HEK293 (cell line): ENCODE measurements at regions not wholly inside any gene's neighbourhood (a gene's known extent, or its start where the extent isn't known, plus 50 kb on each side); places are given as distances from the start of the nearest gene placed in this dataset.

Experiments used
- CTCF ChIA-PET: fragments of 350-600 bp; formaldehyde crosslinking; extraction: SDS; loops from one replicate; lab custom pipeline; 2021; ENCODE audit warnings: antibody characterized with exemption; lab: Yijun Ruan, JAX
- POLR2A ChIA-PET: fragments of 300-600 bp; formaldehyde crosslinking; extraction: SDS; loops from one replicate; lab custom pipeline; 2020; ENCODE audit warnings: antibody characterized with exemption, inconsistent platforms; lab: Yijun Ruan, JAX
- H3K27ac ChIP-seq: fragments of 200-500 bp; sonication (Bioruptor generic); 2 replicates; pipeline ENCODE4 v1.5.1; 2014; ENCODE audit warnings: low read depth, low read length, control low read depth, inconsistent platforms; ENCODE audit errors: extremely low read depth
- H3K36me3 ChIP-seq, 2 experiments: fragments of 200-500 bp in 1 of 2; sonication (Bioruptor generic) in 1 of 2; 1 replicate in 1 of 2; 2 replicates in 1 of 2; pipeline ENCODE4 v1.5.1; 2014 to 2017; ENCODE audit warnings: inconsistent platforms in 2 of 2, low read length in 2 of 2; ENCODE audit not compliant: control insufficient read depth in 2 of 2, insufficient read depth in 1 of 2
- H3K4me1 ChIP-seq: fragments of 200-500 bp; sonication (Bioruptor generic); 2 replicates; pipeline ENCODE4 v1.5.1; 2014; ENCODE audit warnings: mild to moderate bottlenecking, low read length, inconsistent platforms; ENCODE audit not compliant: control insufficient read depth, insufficient read depth
- H3K4me3 ChIP-seq: 2 replicates; pipeline ENCODE4 v1.5.1; 2011; ENCODE audit warnings: low read depth, mild to moderate bottlenecking, control low read depth, low read length, moderate library complexity
- H3K9me3 ChIP-seq: fragments of 200-500 bp; sonication (Bioruptor generic); 2 replicates; pipeline ENCODE4 v1.5.1; 2014; ENCODE audit warnings: low read depth, low read length, inconsistent platforms; ENCODE audit not compliant: control insufficient read depth, insufficient read depth
- GLI2 ChIP-seq: fragments of 450-650 bp; formaldehyde crosslinking; IDR thresholded peaks from 2 replicates; pipeline ENCODE4; 2017; ENCODE audit warnings: missing biosample characterization, missing genetic modification characterization, low read depth, borderline replicate concordance
- SETDB1 ChIP-seq: IDR thresholded peaks from one replicate; pipeline ENCODE4 v1.6.1; 2017; ENCODE audit warnings: mild to moderate bottlenecking, low read length, moderate library complexity, mixed read lengths; ENCODE audit not compliant: insufficient read length
- SP7 ChIP-seq: fragments of 450-650 bp; formaldehyde crosslinking; IDR thresholded peaks from 2 replicates; pipeline ENCODE4 v1.5.1; 2016; ENCODE audit warnings: missing biosample characterization, missing genetic modification characterization
- ZBTB8A ChIP-seq: fragments of 450-650 bp; formaldehyde crosslinking; IDR thresholded peaks from 2 replicates; pipeline ENCODE4 v1.5.1; 2016; ENCODE audit warnings: missing biosample characterization, missing genetic modification characterization
- ZFP3 ChIP-seq: fragments of 450-650 bp; formaldehyde crosslinking; IDR thresholded peaks from 2 replicates; pipeline ENCODE4 v1.5.1; 2016; ENCODE audit warnings: low read depth, missing biosample characterization, missing genetic modification characterization
- ZFP41 ChIP-seq: fragments of 450-650 bp; formaldehyde crosslinking; IDR thresholded peaks from 2 replicates; pipeline ENCODE4 v1.5.1; 2016; ENCODE audit warnings: missing biosample characterization, missing genetic modification characterization, borderline replicate concordance
- ZNF16 ChIP-seq: fragments of 450-650 bp; formaldehyde crosslinking; IDR thresholded peaks from 2 replicates; pipeline ENCODE4 v1.5.1; 2016; ENCODE audit warnings: low read depth, missing biosample characterization, missing genetic modification characterization
- ZNF174 ChIP-seq: fragments of 450-650 bp; formaldehyde crosslinking; IDR thresholded peaks from 2 replicates; pipeline ENCODE4 v1.5.0; 2017; ENCODE audit warnings: missing biosample characterization, mild to moderate bottlenecking, missing genetic modification characterization
- ZNF24 ChIP-seq: fragments of 450-650 bp; formaldehyde crosslinking; IDR thresholded peaks from 2 replicates; pipeline ENCODE4 v1.5.1; 2016; ENCODE audit warnings: missing biosample characterization, missing genetic modification characterization
- ZNF248 ChIP-seq: fragments of 450-650 bp; formaldehyde crosslinking; IDR thresholded peaks from 2 replicates; pipeline ENCODE4 v1.5.1; 2017; ENCODE audit warnings: missing biosample characterization, missing genetic modification characterization
- ZNF473 ChIP-seq: fragments of 450-650 bp; formaldehyde crosslinking; IDR thresholded peaks from 2 replicates; pipeline ENCODE4 v1.5.1; 2017; ENCODE audit warnings: missing biosample characterization, missing genetic modification characterization
- ZNF514 ChIP-seq: fragments of 450-650 bp; formaldehyde crosslinking; IDR thresholded peaks from 2 replicates; pipeline ENCODE4 v1.5.1; 2016; ENCODE audit warnings: missing biosample characterization, missing genetic modification characterization
- ZNF621 ChIP-seq: fragments of 450-650 bp; formaldehyde crosslinking; IDR thresholded peaks from 2 replicates; pipeline ENCODE4 v1.5.1; 2017; ENCODE audit warnings: missing biosample characterization, missing genetic modification characterization
- ZNF626 ChIP-seq: fragments of 450-650 bp; sonication (Bioruptor Pico); formaldehyde crosslinking; IDR thresholded peaks from 2 replicates; pipeline ENCODE4 v1.5.1; 2018; ENCODE audit warnings: missing biosample characterization, missing genetic modification characterization, inconsistent platforms
- ZNF654 ChIP-seq: fragments of 450-650 bp; formaldehyde crosslinking; IDR thresholded peaks from 2 replicates; pipeline ENCODE4 v1.5.1; 2016; ENCODE audit warnings: low read depth, missing biosample characterization, missing genetic modification characterization
- TF ChIP-seq, protein P1 (sequence below): fragments of 450-650 bp; formaldehyde crosslinking; IDR thresholded peaks from 2 replicates; pipeline ENCODE4 v1.5.1; 2016; ENCODE audit warnings: missing biosample characterization, missing genetic modification characterization
- TF ChIP-seq, protein P2 (sequence below): fragments of 450-650 bp; formaldehyde crosslinking; IDR thresholded peaks from 2 replicates; pipeline ENCODE4 v1.5.1; 2016; ENCODE audit warnings: missing biosample characterization, missing genetic modification characterization
- TF ChIP-seq, protein P3 (sequence below): fragments of 450-650 bp; formaldehyde crosslinking; IDR thresholded peaks from 2 replicates; pipeline ENCODE4 v1.5.1; 2016; ENCODE audit warnings: missing biosample characterization, missing genetic modification characterization
- TF ChIP-seq, protein P4 (sequence below): fragments of 450-650 bp; formaldehyde crosslinking; IDR thresholded peaks from 2 replicates; pipeline ENCODE4 v1.5.1; 2016; ENCODE audit warnings: missing biosample characterization, missing genetic modification characterization
- TF ChIP-seq, protein P5 (sequence below): fragments of 450-650 bp; formaldehyde crosslinking; IDR thresholded peaks from 2 replicates; pipeline ENCODE4; 2016; ENCODE audit warnings: missing biosample characterization, missing genetic modification characterization

DNA sequence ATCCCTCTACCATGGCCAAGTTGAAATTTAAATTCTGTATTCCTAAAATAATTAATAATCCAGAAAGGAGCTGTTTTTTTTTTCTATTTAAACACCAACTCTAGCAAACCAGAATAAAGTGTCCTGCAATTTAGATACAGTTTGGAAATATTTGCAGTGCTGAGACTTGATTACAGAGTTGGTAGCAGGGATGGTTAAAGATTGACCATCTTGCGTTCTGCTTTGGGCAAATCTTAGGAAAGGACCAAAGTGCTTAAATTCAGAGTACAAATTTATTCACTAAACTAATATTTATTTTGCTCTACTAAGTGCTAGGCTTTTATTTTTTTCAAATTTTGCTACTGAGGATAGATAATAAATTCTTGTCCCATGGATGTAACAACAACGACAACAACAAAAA is 180.2 kb upstream of the AADAT start:
- CTCF ChIA-PET, result interaction anchor here (0.7 to 4.0 kb wide), 3 partner anchors 10 to 1867 kb away, joined by 3 to 24 read pairs (median 3); no protein-coding TSS in a partner anchor
- Histone ChIP-seq H3K36me3 (no peaks in the 10 kb centered on the region), H3K9me3 (no peaks in the 10 kb centered on the region), H3K27ac (no peak overlapping the region), H3K4me3 (no peak overlapping the region), H3K4me1 (no peaks in the 10 kb centered on the region)
- TF ChIP-seq ZNF473, result no peak
- TF ChIP-seq, protein P1, sequence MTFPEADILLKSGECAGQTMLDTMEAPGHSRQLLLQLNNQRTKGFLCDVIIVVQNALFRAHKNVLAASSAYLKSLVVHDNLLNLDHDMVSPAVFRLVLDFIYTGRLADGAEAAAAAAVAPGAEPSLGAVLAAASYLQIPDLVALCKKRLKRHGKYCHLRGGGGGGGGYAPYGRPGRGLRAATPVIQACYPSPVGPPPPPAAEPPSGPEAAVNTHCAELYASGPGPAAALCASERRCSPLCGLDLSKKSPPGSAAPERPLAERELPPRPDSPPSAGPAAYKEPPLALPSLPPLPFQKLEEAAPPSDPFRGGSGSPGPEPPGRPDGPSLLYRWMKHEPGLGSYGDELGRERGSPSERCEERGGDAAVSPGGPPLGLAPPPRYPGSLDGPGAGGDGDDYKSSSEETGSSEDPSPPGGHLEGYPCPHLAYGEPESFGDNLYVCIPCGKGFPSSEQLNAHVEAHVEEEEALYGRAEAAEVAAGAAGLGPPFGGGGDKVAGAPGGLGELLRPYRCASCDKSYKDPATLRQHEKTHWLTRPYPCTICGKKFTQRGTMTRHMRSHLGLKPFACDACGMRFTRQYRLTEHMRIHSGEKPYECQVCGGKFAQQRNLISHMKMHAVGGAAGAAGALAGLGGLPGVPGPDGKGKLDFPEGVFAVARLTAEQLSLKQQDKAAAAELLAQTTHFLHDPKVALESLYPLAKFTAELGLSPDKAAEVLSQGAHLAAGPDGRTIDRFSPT (tag by site-specific recombination), result no peak
- TF ChIP-seq ZNF248 (tag by site-specific recombination), result no peak
- TF ChIP-seq ZNF16, result no peak
- TF ChIP-seq, protein P2, sequence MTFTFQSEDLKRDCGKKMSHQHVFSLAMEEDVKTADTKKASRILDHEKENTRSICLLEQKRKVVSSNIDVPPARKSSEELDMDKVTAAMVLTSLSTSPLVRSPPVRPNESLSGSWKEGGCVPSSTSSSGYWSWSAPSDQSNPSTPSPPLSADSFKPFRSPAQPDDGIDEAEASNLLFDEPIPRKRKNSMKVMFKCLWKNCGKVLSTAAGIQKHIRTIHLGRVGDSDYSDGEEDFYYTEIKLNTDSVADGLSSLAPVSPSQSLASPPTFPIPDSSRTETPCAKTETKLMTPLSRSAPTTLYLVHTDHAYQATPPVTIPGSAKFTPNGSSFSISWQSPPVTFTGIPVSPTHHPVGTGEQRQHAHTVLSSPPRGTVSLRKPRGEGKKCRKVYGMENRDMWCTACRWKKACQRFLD, result no peak
- TF ChIP-seq, protein P3, sequence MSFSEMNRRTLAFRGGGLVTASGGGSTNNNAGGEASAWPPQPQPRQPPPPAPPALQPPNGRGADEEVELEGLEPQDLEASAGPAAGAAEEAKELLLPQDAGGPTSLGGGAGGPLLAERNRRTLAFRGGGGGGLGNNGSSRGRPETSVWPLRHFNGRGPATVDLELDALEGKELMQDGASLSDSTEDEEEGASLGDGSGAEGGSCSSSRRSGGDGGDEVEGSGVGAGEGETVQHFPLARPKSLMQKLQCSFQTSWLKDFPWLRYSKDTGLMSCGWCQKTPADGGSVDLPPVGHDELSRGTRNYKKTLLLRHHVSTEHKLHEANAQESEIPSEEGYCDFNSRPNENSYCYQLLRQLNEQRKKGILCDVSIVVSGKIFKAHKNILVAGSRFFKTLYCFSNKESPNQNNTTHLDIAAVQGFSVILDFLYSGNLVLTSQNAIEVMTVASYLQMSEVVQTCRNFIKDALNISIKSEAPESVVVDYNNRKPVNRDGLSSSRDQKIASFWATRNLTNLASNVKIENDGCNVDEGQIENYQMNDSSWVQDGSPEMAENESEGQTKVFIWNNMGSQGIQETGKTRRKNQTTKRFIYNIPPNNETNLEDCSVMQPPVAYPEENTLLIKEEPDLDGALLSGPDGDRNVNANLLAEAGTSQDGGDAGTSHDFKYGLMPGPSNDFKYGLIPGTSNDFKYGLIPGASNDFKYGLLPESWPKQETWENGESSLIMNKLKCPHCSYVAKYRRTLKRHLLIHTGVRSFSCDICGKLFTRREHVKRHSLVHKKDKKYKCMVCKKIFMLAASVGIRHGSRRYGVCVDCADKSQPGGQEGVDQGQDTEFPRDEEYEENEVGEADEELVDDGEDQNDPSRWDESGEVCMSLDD (tag by site-specific recombination), result no peak
- no peak for TF ChIP-seq ZNF626 (tag by site-specific recombination)
- no peak for TF ChIP-seq ZNF174 (tag by site-specific recombination)
- no peak for TF ChIP-seq ZFP41
- no peak for TF ChIP-seq ZNF24 (tag by site-specific recombination)
- TF ChIP-seq ZNF621 (tag by site-specific recombination), result no peak
- TF ChIP-seq ZNF654 (tag by site-specific recombination), result no peak
- TF ChIP-seq, protein P4, sequence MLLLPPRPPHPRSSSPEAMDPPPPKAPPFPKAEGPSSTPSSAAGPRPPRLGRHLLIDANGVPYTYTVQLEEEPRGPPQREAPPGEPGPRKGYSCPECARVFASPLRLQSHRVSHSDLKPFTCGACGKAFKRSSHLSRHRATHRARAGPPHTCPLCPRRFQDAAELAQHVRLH, result no peak
- TF ChIP-seq, protein P5, sequence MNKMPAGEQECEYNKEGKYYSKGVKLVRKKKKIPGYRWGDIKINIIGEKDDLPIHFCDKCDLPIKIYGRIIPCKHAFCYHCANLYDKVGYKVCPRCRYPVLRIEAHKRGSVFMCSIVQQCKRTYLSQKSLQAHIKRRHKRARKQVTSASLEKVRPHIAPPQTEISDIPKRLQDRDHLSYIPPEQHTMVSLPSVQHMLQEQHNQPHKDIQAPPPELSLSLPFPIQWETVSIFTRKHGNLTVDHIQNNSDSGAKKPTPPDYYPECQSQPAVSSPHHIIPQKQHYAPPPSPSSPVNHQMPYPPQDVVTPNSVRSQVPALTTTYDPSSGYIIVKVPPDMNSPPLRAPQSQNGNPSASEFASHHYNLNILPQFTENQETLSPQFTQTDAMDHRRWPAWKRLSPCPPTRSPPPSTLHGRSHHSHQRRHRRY (tag by site-specific recombination), result no peak
- no peak for TF ChIP-seq ZFP3 (tag by site-specific recombination)
- TF ChIP-seq SP7 (tag by site-specific recombination), result no peak
- TF ChIP-seq GLI2, result no peak
- TF ChIP-seq SETDB1, result no peak
- no peak for TF ChIP-seq ZNF514
- no peak for TF ChIP-seq ZBTB8A (tag by site-specific recombination)
- POLR2A ChIA-PET, result no interaction called here
